ENCODE measurements at regions not wholly inside any gene's neighbourhood (a gene's known extent, or its start where the extent isn't known, plus 50 kb on each side); places are given as distances from the start of the nearest gene placed in this dataset.

DNA sequence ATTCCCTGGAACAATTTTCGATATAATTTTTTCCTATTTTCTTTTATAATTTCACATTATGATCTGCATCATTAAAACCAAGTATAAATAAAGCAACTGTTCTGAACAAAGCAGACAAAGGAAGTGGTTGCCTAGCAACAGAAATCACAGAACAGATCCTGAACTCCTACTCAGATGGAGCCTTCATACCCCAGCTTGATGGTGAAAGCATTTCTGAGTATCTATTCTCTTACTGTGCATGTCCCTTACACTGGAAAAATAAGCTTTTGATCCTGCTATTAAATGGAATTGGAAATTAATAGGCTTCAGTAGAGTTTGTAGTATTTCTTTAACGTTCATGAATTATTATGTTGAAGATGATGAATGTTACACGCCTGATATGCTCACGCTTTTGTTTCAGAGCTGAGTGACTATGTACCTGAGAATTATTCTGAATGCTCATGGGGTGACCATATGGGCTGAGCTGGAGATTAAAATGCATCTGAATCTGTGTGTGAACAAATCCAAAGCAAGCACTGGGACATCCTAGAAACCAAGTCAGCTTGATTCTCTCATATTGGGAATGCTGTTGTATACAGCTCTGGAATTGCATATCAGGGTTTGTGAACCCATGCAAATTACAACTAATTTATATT is 254.0 kb downstream of the KCNJ3 start:
- TF ChIP-seq EZH2 (IDR thresholded peaks at IDR 0.05; ENCODE audit: borderline replicate concordance, insufficient read depth, low read depth, low read length, poor library complexity, severe bottlenecking): no peak
- TF ChIP-seq, protein P1, sequence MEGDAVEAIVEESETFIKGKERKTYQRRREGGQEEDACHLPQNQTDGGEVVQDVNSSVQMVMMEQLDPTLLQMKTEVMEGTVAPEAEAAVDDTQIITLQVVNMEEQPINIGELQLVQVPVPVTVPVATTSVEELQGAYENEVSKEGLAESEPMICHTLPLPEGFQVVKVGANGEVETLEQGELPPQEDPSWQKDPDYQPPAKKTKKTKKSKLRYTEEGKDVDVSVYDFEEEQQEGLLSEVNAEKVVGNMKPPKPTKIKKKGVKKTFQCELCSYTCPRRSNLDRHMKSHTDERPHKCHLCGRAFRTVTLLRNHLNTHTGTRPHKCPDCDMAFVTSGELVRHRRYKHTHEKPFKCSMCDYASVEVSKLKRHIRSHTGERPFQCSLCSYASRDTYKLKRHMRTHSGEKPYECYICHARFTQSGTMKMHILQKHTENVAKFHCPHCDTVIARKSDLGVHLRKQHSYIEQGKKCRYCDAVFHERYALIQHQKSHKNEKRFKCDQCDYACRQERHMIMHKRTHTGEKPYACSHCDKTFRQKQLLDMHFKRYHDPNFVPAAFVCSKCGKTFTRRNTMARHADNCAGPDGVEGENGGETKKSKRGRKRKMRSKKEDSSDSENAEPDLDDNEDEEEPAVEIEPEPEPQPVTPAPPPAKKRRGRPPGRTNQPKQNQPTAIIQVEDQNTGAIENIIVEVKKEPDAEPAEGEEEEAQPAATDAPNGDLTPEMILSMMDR (IDR thresholded peaks at IDR 0.05): no peak

All from B cell (primary cell).